ENCODE measurements at regions not wholly inside any gene's neighbourhood (a gene's known extent, or its start where the extent isn't known, plus 50 kb on each side); places are given as distances from the start of the nearest gene placed in this dataset.
A peak's percentile ranks its signal among the peaks of the same experiment; 100 is the strongest.

- H3K4me3 Mint-ChIP-seq (ENCODE audit: unreplicated experiment), result no peak overlapping the region
- peaks cover 3% of the 10 kb centered on the region for H3K9me3 ChIP-seq (ENCODE audit: insufficient read depth, low read depth, low read length)
- H4K20me1 ChIP-seq (ENCODE audit: insufficient read depth, low read length), result no peaks in the 10 kb centered on the region
- TF ChIP-seq, protein P1, sequence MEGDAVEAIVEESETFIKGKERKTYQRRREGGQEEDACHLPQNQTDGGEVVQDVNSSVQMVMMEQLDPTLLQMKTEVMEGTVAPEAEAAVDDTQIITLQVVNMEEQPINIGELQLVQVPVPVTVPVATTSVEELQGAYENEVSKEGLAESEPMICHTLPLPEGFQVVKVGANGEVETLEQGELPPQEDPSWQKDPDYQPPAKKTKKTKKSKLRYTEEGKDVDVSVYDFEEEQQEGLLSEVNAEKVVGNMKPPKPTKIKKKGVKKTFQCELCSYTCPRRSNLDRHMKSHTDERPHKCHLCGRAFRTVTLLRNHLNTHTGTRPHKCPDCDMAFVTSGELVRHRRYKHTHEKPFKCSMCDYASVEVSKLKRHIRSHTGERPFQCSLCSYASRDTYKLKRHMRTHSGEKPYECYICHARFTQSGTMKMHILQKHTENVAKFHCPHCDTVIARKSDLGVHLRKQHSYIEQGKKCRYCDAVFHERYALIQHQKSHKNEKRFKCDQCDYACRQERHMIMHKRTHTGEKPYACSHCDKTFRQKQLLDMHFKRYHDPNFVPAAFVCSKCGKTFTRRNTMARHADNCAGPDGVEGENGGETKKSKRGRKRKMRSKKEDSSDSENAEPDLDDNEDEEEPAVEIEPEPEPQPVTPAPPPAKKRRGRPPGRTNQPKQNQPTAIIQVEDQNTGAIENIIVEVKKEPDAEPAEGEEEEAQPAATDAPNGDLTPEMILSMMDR (IDR thresholded peaks at IDR 0.05; ENCODE audit: insufficient read depth, low read depth, low read length), result no peak
- TF ChIP-seq EZH2 (IDR thresholded peaks at IDR 0.05; ENCODE audit: insufficient read depth, low read length), result no peak
- H3K4me1 Mint-ChIP-seq (ENCODE audit: low read depth, unreplicated experiment), result no peaks in the 10 kb centered on the region
- no peaks in the 10 kb centered on the region for H3K27me3 Mint-ChIP-seq (ENCODE audit: low read depth, unreplicated experiment)
- H3K36me3 Mint-ChIP-seq (ENCODE audit: low read depth, unreplicated experiment), result no peaks in the 10 kb centered on the region
- no peak overlapping the region for H3K4me2 ChIP-seq (ENCODE audit: low read length)
- DNase-seq (ENCODE audit: low read depth), result no peak
- FAIRE-seq, result no peak
- H3K27ac ChIP-seq (ENCODE audit: low read depth, low read length), result no peak overlapping the region
- H3K9ac ChIP-seq (ENCODE audit: low read length), result no peak overlapping the region
- H3K36me3 ChIP-seq (ENCODE audit: insufficient read depth, low read length), result no peaks in the 10 kb centered on the region
- H3K27ac Mint-ChIP-seq (ENCODE audit: unreplicated experiment), result no peak overlapping the region
- no peaks in the 10 kb centered on the region for H3K27me3 ChIP-seq (ENCODE audit: insufficient read depth, low read length)
- H3K9me3 Mint-ChIP-seq (ENCODE audit: unreplicated experiment), result peaks cover 19% of the 10 kb centered on the region
- H2AFZ ChIP-seq (ENCODE audit: low read depth, low read length), result no peak overlapping the region
- H3K4me3 ChIP-seq (ENCODE audit: insufficient read depth, low read depth, low read length), result no peak overlapping the region
- no peaks in the 10 kb centered on the region for H3K4me1 ChIP-seq (ENCODE audit: insufficient read depth, low read length)
- no peaks in the 10 kb centered on the region for H3K79me2 ChIP-seq (ENCODE audit: insufficient read depth, low read length)
These were observed 110.4 kb upstream of the FZD10 start for GRCh38 chr12:130051900-130052299.

- no peaks in the 10 kb centered on the region for H3K4me1 ChIP-seq (ENCODE audit: insufficient read depth, low read length)
- DNase-seq (ENCODE audit: low read depth) (no peak), FAIRE-seq (no peak)
- Mint-ChIP-seq H3K4me3 (ENCODE audit: unreplicated experiment) (no peak overlapping the region), H3K27me3 (ENCODE audit: low read depth, unreplicated experiment) (no peaks in the 10 kb centered on the region), H3K36me3 (ENCODE audit: low read depth, unreplicated experiment) (no peaks in the 10 kb centered on the region), H3K27ac (ENCODE audit: unreplicated experiment) (no peak overlapping the region), H3K9me3 (ENCODE audit: unreplicated experiment) (peaks cover 24% of the 10 kb centered on the region), H3K4me1 (ENCODE audit: low read depth, unreplicated experiment) (no peaks in the 10 kb centered on the region)
- TF ChIP-seq, protein P1 (IDR thresholded peaks at IDR 0.05; ENCODE audit: insufficient read depth, low read depth, low read length), result no peak
- no peak for TF ChIP-seq EZH2 (IDR thresholded peaks at IDR 0.05; ENCODE audit: insufficient read depth, low read length)
- no peak overlapping the region for H3K4me3 ChIP-seq (ENCODE audit: insufficient read depth, low read depth, low read length)
- no peak overlapping the region for H2AFZ ChIP-seq (ENCODE audit: low read depth, low read length)
- H3K27ac ChIP-seq (ENCODE audit: low read depth, low read length), result no peak overlapping the region
- H3K27me3 ChIP-seq (ENCODE audit: insufficient read depth, low read length), result no peaks in the 10 kb centered on the region
- peaks cover 3% of the 10 kb centered on the region for H3K9me3 ChIP-seq (ENCODE audit: insufficient read depth, low read depth, low read length)
- H3K9ac ChIP-seq (ENCODE audit: low read length), result no peak overlapping the region
- no peak overlapping the region for H3K4me2 ChIP-seq (ENCODE audit: low read length)
- H4K20me1 ChIP-seq (ENCODE audit: insufficient read depth, low read length), result no peaks in the 10 kb centered on the region
- H3K36me3 ChIP-seq (ENCODE audit: insufficient read depth, low read length), result no peaks in the 10 kb centered on the region
- H3K79me2 ChIP-seq (ENCODE audit: insufficient read depth, low read length), result no peaks in the 10 kb centered on the region
These were observed 108.6 kb upstream of the FZD10 start for GRCh38 chr12:130053651-130054069.

- DNase-seq (ENCODE audit: low read depth), result no peak
- no peaks in the 10 kb centered on the region for H3K36me3 ChIP-seq (ENCODE audit: insufficient read depth, low read length)
These were observed 107.5 kb upstream of the FZD10 start for GRCh38 chr12:130054803-130055202.

More at GRCh38 chr12:130054803-130055202, 107.5 kb upstream of the FZD10 start:
- no peak overlapping the region for H3K9ac ChIP-seq (ENCODE audit: low read length)
- H3K9me3 ChIP-seq (ENCODE audit: insufficient read depth, low read depth, low read length), result peaks cover 3% of the 10 kb centered on the region
- H3K36me3 Mint-ChIP-seq (ENCODE audit: low read depth, unreplicated experiment), result no peaks in the 10 kb centered on the region
- peaks cover 26% of the 10 kb centered on the region for H3K9me3 Mint-ChIP-seq (ENCODE audit: unreplicated experiment)
- no peak overlapping the region for H2AFZ ChIP-seq (ENCODE audit: low read depth, low read length)
- H3K4me2 ChIP-seq (ENCODE audit: low read length), result no peak overlapping the region
- no peaks in the 10 kb centered on the region for H3K4me1 ChIP-seq (ENCODE audit: insufficient read depth, low read length)
- H3K79me2 ChIP-seq (ENCODE audit: insufficient read depth, low read length), result no peaks in the 10 kb centered on the region
- no peaks in the 10 kb centered on the region for H3K4me1 Mint-ChIP-seq (ENCODE audit: low read depth, unreplicated experiment)
- no peak overlapping the region for H3K4me3 ChIP-seq (ENCODE audit: insufficient read depth, low read depth, low read length)
- no peaks in the 10 kb centered on the region for H4K20me1 ChIP-seq (ENCODE audit: insufficient read depth, low read length)
- peak; percentile 26 for FAIRE-seq
- no peak overlapping the region for H3K27ac ChIP-seq (ENCODE audit: low read depth, low read length)
- no peaks in the 10 kb centered on the region for H3K27me3 Mint-ChIP-seq (ENCODE audit: low read depth, unreplicated experiment)
- H3K27me3 ChIP-seq (ENCODE audit: insufficient read depth, low read length), result no peaks in the 10 kb centered on the region
- no peak overlapping the region for H3K4me3 Mint-ChIP-seq (ENCODE audit: unreplicated experiment)
- H3K27ac Mint-ChIP-seq (ENCODE audit: unreplicated experiment), result no peak overlapping the region
- TF ChIP-seq, protein P1 (IDR thresholded peaks at IDR 0.05; ENCODE audit: insufficient read depth, low read depth, low read length), result no peak
- TF ChIP-seq EZH2 (IDR thresholded peaks at IDR 0.05; ENCODE audit: insufficient read depth, low read length), result no peak
